Tibial nerve (tissue), 4 donors: ENCODE measurements at regions not wholly inside any gene's neighbourhood (a gene's known extent, or its start where the extent isn't known, plus 50 kb on each side); places are given as distances from the start of the nearest gene placed in this dataset.

ENCODE experiments used
- DNase-seq, 2 donors: peaks; one replicate each; pipeline ENCODE4 v3.0.0-alpha.2; 2019; ENCODE audit warnings: low spot score in 2 of 2
- H3K27ac ChIP-seq, 4 donors: fragments of 200-600 bp; sonication (generic) in 3 of 4; one replicate each; pipeline ENCODE4 v1.5.1; 2017 to 2019; ENCODE audit warnings: mild to moderate bottlenecking in 1 of 4
- H3K27me3 ChIP-seq, 2 donors: fragments of 200-600 bp; sonication (generic) in 1 of 2; one replicate each; pipeline versions ENCODE4 v1.5.1 to v1.6.0; 2017 to 2019
- H3K36me3 ChIP-seq, 3 donors: fragments of 200-600 bp; sonication (generic); one replicate each; pipeline ENCODE4 v1.5.1; 2018 to 2019
- H3K4me1 ChIP-seq, 4 donors: fragments of 200-600 bp; sonication (generic) in 3 of 4; one replicate each; pipeline ENCODE4 v1.5.1; 2017 to 2019
- H3K4me3 ChIP-seq, 4 donors: fragments of 200-600 bp; sonication (generic) in 3 of 4; one replicate each; pipeline ENCODE4 v1.5.1; 2017 to 2019; ENCODE audit warnings: mild to moderate bottlenecking in 1 of 4, moderate library complexity in 1 of 4
- H3K9me3 ChIP-seq, 4 donors: fragments of 200-600 bp; sonication (generic) in 3 of 4; one replicate each; pipeline ENCODE4 v1.5.1; 2017 to 2019
- EP300 ChIP-seq, 2 donors: sonication (generic); formaldehyde crosslinking; IDR thresholded peaks; one replicate each; pipeline ENCODE4 v1.6.1; 2017; ENCODE audit warnings: antibody characterized with exemption in 2 of 2, mild to moderate bottlenecking in 1 of 2
- POLR2A ChIP-seq, 2 donors: fragments of 450-650 bp; IDR thresholded peaks; one replicate each; pipeline ENCODE4 v1.6.1; 2017; ENCODE audit warnings: antibody characterized with exemption in 2 of 2, mild to moderate bottlenecking in 2 of 2, moderate library complexity in 2 of 2
- WGBS, 2 donors: methylation state at CpG; one replicate each; pipeline ENCODE4 v1.1.5; 2018; 5-methylcytosine and 5-hydroxymethylcytosine counted together
- TF ChIP-seq, protein P1 (sequence below), 5 experiments: fragments of 200-600 bp in 3 of 5; fragments of 450-650 bp in 2 of 5; sonication (generic) in 3 of 5; IDR thresholded peaks; one replicate each; pipeline ENCODE4 v1.5.1; 2016 to 2019; ENCODE audit warnings: antibody characterized with exemption in 5 of 5, mild to moderate bottlenecking in 3 of 5, moderate library complexity in 2 of 5

DNA sequence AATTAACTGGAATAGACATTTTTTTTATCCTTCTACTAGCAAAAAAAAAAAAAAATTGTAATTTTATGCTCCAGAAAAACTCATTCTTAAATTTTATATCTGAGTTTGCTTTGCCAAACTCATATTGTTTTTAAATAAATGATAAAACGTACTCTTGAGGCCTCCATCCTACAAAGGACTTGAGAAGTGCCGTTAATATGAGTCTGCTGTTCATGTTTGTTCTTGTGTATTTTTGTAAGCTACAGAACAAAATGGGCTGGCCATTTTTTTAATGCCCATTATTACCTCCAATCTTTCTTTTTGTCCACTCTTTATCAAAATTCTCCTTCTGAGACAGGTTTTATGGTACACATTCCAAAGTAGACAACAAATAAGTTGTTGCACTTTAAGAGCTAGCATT lies 643.5 kb upstream of the SOX9 start:
- WGBS, 2 donors: 67 to 72% methylated on average over 2 of the region's 2 CpGs
- no peaks in the 10 kb centered on the region for H3K27me3 ChIP-seq
- DNase-seq: no peak

DNA sequence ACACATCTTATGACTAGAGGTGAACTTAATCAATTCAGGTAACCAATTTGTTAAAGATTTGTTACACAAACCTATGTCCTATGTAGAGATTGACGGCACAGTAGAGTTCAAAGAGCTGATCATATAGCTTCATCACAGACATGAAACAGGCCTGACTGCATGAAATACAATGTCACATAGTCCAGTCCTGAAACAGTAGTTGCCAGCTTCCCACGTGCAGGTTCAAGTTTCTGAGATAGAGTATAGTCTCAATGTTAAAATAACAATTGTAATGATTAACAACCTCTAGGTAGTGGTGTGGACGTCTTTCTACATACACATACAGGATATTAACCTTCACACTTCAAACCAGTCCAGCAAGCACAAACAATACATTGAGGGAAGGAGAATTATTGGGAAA lies 640.7 kb upstream of the SOX9 start:
- DNase-seq: no peak
- Histone ChIP-seq H3K36me3 (no peaks in the 10 kb centered on the region), H3K4me1 (no peaks in the 10 kb centered on the region), H3K27me3 (no peaks in the 10 kb centered on the region), H3K4me3 (no peak overlapping the region), H3K27ac (no peak overlapping the region), H3K9me3 (no peaks in the 10 kb centered on the region)
- no peak for TF ChIP-seq POLR2A (IDR thresholded peaks at IDR 0.05)
- no peak for TF ChIP-seq EP300 (IDR thresholded peaks at IDR 0.05)
- TF ChIP-seq, protein P1, sequence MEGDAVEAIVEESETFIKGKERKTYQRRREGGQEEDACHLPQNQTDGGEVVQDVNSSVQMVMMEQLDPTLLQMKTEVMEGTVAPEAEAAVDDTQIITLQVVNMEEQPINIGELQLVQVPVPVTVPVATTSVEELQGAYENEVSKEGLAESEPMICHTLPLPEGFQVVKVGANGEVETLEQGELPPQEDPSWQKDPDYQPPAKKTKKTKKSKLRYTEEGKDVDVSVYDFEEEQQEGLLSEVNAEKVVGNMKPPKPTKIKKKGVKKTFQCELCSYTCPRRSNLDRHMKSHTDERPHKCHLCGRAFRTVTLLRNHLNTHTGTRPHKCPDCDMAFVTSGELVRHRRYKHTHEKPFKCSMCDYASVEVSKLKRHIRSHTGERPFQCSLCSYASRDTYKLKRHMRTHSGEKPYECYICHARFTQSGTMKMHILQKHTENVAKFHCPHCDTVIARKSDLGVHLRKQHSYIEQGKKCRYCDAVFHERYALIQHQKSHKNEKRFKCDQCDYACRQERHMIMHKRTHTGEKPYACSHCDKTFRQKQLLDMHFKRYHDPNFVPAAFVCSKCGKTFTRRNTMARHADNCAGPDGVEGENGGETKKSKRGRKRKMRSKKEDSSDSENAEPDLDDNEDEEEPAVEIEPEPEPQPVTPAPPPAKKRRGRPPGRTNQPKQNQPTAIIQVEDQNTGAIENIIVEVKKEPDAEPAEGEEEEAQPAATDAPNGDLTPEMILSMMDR (IDR thresholded peaks at IDR 0.05): no peak
- 72 to 75% methylated on average over 3 of the region's 3 CpGs for WGBS, 2 donors

More for the DNA sequence above, 643.5 kb upstream of the SOX9 start:
- H3K4me1 ChIP-seq: no peaks in the 10 kb centered on the region
- no peak overlapping the region for H3K27ac ChIP-seq
- no peak overlapping the region for H3K4me3 ChIP-seq
- TF ChIP-seq, protein P1 (IDR thresholded peaks at IDR 0.05): no peak
- no peak for TF ChIP-seq POLR2A (IDR thresholded peaks at IDR 0.05)
- TF ChIP-seq EP300 (IDR thresholded peaks at IDR 0.05): no peak
- H3K36me3 ChIP-seq: no peaks in the 10 kb centered on the region
- no peaks in the 10 kb centered on the region for H3K9me3 ChIP-seq

DNA sequence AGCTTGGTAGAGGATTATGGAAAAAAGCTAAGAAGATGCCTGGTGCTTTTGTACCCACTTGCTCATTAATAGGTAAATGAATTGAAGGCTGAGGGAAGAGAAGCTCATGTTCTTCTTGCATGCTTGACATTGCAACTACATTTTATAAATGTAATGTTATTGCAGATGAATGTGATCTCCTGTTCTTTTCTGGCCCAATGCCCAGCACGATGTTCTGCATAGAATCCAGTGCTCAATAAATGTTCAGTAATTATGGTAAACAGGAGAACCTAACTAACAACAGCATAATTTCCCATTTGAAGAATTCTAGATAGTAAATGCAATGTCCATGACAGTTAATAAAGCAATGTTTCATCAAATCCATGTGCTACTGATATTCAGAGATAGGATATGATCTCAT lies 638.2 kb upstream of the SOX9 start:
- H3K27me3 ChIP-seq: no peaks in the 10 kb centered on the region
- no peaks in the 10 kb centered on the region for H3K4me1 ChIP-seq
- H3K27ac ChIP-seq: no peak overlapping the region
- no peaks in the 10 kb centered on the region for H3K9me3 ChIP-seq
- TF ChIP-seq, protein P1 (IDR thresholded peaks at IDR 0.05): no peak
- TF ChIP-seq POLR2A (IDR thresholded peaks at IDR 0.05) (no peak), EP300 (IDR thresholded peaks at IDR 0.05) (no peak)
- no peak for DNase-seq
- H3K4me3 ChIP-seq: no peak overlapping the region
- H3K36me3 ChIP-seq: no peaks in the 10 kb centered on the region
- WGBS, 2 donors: 18 to 23% methylated on average over 1 of the region's 1 CpG

DNA sequence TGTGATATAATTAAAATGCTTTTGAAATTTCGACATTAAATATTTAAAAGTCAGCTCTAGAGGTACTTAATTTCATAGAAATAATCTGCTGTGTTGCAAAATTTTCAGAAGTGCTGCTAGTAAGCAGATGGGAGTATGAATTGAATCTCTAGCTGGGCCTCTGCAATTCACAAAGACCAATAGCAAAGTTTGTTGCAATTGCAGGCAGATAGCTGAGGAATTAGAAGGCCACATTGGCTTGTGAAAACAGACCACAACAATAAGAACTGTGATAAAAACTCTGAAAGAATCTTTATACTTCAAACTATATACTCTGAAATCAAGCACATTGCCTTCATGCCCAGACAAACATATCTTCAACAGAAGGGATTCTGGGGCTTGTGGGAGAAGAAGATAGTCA lies 636.3 kb upstream of the SOX9 start:
- no peaks in the 10 kb centered on the region for H3K4me1 ChIP-seq
- no peaks in the 10 kb centered on the region for H3K27me3 ChIP-seq
- DNase-seq: no peak
- H3K27ac ChIP-seq: no peak overlapping the region
- H3K4me3 ChIP-seq: no peak overlapping the region
- no peaks in the 10 kb centered on the region for H3K9me3 ChIP-seq
- TF ChIP-seq, protein P1 (IDR thresholded peaks at IDR 0.05): no peak
- TF ChIP-seq POLR2A (IDR thresholded peaks at IDR 0.05) (no peak), EP300 (IDR thresholded peaks at IDR 0.05) (no peak)
- WGBS, 2 donors: 57 to 58% methylated on average over 1 of the region's 1 CpG
- H3K36me3 ChIP-seq: no peaks in the 10 kb centered on the region

DNA sequence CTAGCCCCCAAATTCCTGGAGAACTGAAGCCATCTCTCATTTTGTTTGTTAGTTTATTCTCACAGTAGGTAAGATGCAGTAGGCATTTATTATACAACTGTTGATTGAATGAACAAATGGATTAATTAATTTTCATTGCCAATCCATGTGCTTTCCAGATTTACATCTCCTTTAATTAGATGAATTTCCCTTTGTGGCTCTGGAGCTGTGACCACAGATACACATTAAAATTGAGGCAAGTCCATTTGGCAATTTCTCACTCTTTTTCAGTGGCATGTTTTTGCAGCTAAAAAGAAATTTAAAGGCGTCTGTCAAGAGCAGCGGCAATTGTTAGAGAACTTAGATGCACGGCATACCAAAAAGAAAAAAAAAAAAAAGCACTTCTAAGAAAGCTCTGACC lies 635.4 kb upstream of the SOX9 start:
- no peak for DNase-seq
- Histone ChIP-seq H3K9me3 (no peaks in the 10 kb centered on the region), H3K4me1 (no peaks in the 10 kb centered on the region), H3K27ac (no peak overlapping the region), H3K27me3 (no peaks in the 10 kb centered on the region), H3K4me3 (no peak overlapping the region), H3K36me3 (no peaks in the 10 kb centered on the region)
- TF ChIP-seq, protein P1 (IDR thresholded peaks at IDR 0.05): no peak
- no peak for TF ChIP-seq POLR2A (IDR thresholded peaks at IDR 0.05)
- TF ChIP-seq EP300 (IDR thresholded peaks at IDR 0.05): no peak
- 93 to 96% methylated on average over 3 of the region's 3 CpGs for WGBS, 2 donors
